ENCODE measurements at regions not wholly inside any gene's neighbourhood (a gene's known extent, or its start where the extent isn't known, plus 50 kb on each side); places are given as distances from the start of the nearest gene placed in this dataset.

DNA sequence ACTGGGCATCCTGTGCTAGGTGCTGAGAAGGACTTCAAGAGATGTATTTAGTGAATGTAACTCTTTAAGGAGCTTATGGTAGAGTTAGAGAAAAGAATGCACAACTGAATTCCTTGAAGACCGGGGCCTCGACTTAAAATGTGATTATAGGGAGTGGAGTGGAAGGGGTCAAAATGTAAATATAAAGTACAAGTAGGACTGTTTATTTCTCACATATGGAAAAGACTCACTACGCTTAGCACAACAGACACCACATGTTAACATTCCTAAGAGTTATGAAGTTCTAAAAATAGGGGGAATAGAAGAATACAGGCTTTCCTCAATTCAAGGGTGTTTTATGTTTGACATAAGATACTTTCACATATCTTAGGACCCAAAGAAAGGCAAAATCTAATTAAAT lies 117.8 kb upstream of the OSMR start:
- Histone ChIP-seq H3K27ac (ENCODE audit: low read length) (no peak overlapping the region), H3K9me3 (ENCODE audit: control insufficient read depth, insufficient read depth, low read length) (no peaks in the 10 kb centered on the region), H3K27me3 (ENCODE audit: control insufficient read depth, insufficient read depth, low read length) (no peaks in the 10 kb centered on the region), H3K4me1 (ENCODE audit: control insufficient read depth, insufficient read depth, low read length) (no peaks in the 10 kb centered on the region), H3K36me3 (ENCODE audit: control insufficient read depth, insufficient read depth, low read length) (no peaks in the 10 kb centered on the region), H3K4me3 (ENCODE audit: low read length) (no peak overlapping the region)
- WGBS (ENCODE audit: insufficient coverage, insufficient read length), result no CpG with 5 or more reads among the region's 3 CpGs
- no peak for DNase-seq (ENCODE audit: low read depth, low spot score)

DNA sequence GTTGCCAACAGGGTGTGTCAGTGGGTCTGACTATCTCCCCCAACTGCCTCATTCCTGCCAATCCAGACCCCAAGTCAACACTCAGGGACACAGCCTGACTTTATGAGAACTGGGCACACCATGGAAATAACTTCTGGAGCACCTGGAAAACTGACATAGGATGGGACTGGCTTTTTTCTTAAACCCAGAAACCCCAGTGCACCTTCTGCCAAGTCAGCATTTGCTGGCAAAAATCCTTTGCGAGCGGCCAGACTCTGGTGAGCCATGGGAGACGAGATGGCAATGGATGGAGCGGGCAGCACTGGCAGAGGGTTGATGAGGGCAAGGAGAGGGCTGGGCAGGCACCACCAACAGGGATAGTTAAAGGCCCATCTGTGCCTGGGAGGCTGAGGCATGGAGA lies 114.4 kb upstream of the OSMR start:
- H3K9me3 ChIP-seq (ENCODE audit: control insufficient read depth, insufficient read depth, low read length), result no peaks in the 10 kb centered on the region
- H3K36me3 ChIP-seq (ENCODE audit: control insufficient read depth, insufficient read depth, low read length), result no peaks in the 10 kb centered on the region
- no peak for DNase-seq (ENCODE audit: low read depth, low spot score)
- H3K27ac ChIP-seq (ENCODE audit: low read length), result no peak overlapping the region
- WGBS (ENCODE audit: insufficient coverage, insufficient read length), result no CpG with 5 or more reads among the region's 4 CpGs
- no peak overlapping the region for H3K4me3 ChIP-seq (ENCODE audit: low read length)
- no peaks in the 10 kb centered on the region for H3K4me1 ChIP-seq (ENCODE audit: control insufficient read depth, insufficient read depth, low read length)
- no peaks in the 10 kb centered on the region for H3K27me3 ChIP-seq (ENCODE audit: control insufficient read depth, insufficient read depth, low read length)

GRCh38 chr5:38734353-38734752 lies 111.5 kb upstream of the OSMR start:
- Histone ChIP-seq H3K36me3 (ENCODE audit: control insufficient read depth, insufficient read depth, low read length) (no peaks in the 10 kb centered on the region), H3K4me3 (ENCODE audit: low read length) (no peak overlapping the region), H3K4me1 (ENCODE audit: control insufficient read depth, insufficient read depth, low read length) (no peaks in the 10 kb centered on the region), H3K27ac (ENCODE audit: low read length) (no peak overlapping the region), H3K9me3 (ENCODE audit: control insufficient read depth, insufficient read depth, low read length) (no peaks in the 10 kb centered on the region), H3K27me3 (ENCODE audit: control insufficient read depth, insufficient read depth, low read length) (no peaks in the 10 kb centered on the region)
- peak; percentile 31 for DNase-seq (ENCODE audit: low read depth, low spot score)
- no CpG with 5 or more reads among the region's 4 CpGs for WGBS (ENCODE audit: insufficient coverage, insufficient read length)

GRCh38 chr5:38736089-38736488 lies 109.7 kb upstream of the OSMR start:
- Histone ChIP-seq H3K4me1 (ENCODE audit: control insufficient read depth, insufficient read depth, low read length) (no peaks in the 10 kb centered on the region), H3K27ac (ENCODE audit: low read length) (no peak overlapping the region), H3K4me3 (ENCODE audit: low read length) (no peak overlapping the region), H3K9me3 (ENCODE audit: control insufficient read depth, insufficient read depth, low read length) (no peaks in the 10 kb centered on the region), H3K27me3 (ENCODE audit: control insufficient read depth, insufficient read depth, low read length) (no peaks in the 10 kb centered on the region), H3K36me3 (ENCODE audit: control insufficient read depth, insufficient read depth, low read length) (no peaks in the 10 kb centered on the region)
- DNase-seq (ENCODE audit: low read depth, low spot score), result no peak
- WGBS (ENCODE audit: insufficient coverage, insufficient read length), result no CpG with 5 or more reads among the region's 2 CpGs

GRCh38 chr5:38737976-38738375 lies 107.8 kb upstream of the OSMR start:
- Histone ChIP-seq H3K9me3 (ENCODE audit: control insufficient read depth, insufficient read depth, low read length) (no peaks in the 10 kb centered on the region), H3K27me3 (ENCODE audit: control insufficient read depth, insufficient read depth, low read length) (no peaks in the 10 kb centered on the region), H3K4me3 (ENCODE audit: low read length) (no peak overlapping the region), H3K4me1 (ENCODE audit: control insufficient read depth, insufficient read depth, low read length) (no peaks in the 10 kb centered on the region), H3K27ac (ENCODE audit: low read length) (no peak overlapping the region), H3K36me3 (ENCODE audit: control insufficient read depth, insufficient read depth, low read length) (no peaks in the 10 kb centered on the region)
- WGBS (ENCODE audit: insufficient coverage, insufficient read length), result no CpG with 5 or more reads among the region's 6 CpGs
- DNase-seq (ENCODE audit: low read depth, low spot score), result no peak

DNA sequence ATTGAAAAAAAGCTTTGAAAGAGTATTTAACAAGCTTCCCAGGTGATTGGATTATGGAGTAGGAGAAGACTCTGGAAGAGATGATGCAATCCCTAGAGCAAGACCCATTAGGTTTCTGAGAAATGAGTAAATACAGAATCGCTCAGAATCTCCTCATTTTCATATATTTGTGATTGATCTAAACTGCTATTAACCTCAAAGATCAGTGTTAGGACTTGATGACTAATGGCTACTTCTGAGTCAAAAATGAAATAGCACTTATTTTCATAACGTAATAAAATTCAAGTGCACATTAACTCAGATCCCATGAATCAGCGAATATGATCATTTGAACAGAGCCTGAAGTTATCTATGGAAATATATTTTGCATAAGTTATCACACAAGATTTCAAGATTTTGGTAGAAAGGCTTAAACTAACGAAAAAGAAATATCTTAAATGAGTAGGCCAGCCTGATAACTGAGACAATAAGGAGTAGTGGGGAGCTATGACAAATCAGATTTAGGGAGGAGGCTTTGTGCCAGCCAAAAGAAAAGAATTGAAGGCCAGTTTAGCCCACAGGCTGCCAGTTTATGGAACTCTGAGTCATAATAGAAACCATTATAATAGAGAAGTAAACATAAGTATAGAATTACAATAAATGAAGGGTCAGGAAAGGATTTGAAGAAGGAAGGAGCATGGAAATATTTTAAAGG lies 106.7 kb upstream of the OSMR start:
- no peak overlapping the region for H3K27ac ChIP-seq (ENCODE audit: low read length)
- H3K9me3 ChIP-seq (ENCODE audit: control insufficient read depth, insufficient read depth, low read length), result no peaks in the 10 kb centered on the region
- no peaks in the 10 kb centered on the region for H3K27me3 ChIP-seq (ENCODE audit: control insufficient read depth, insufficient read depth, low read length)
- no peaks in the 10 kb centered on the region for H3K4me1 ChIP-seq (ENCODE audit: control insufficient read depth, insufficient read depth, low read length)
- WGBS (ENCODE audit: insufficient coverage, insufficient read length), result no CpG with 5 or more reads among the region's 4 CpGs
- H3K36me3 ChIP-seq (ENCODE audit: control insufficient read depth, insufficient read depth, low read length), result no peaks in the 10 kb centered on the region
- no peak overlapping the region for H3K4me3 ChIP-seq (ENCODE audit: low read length)
- DNase-seq (ENCODE audit: low read depth, low spot score), result no peak

- H3K4me1 ChIP-seq (ENCODE audit: control insufficient read depth, insufficient read depth, low read length), result no peaks in the 10 kb centered on the region
- DNase-seq (ENCODE audit: low read depth, low spot score), result no peak
- no peaks in the 10 kb centered on the region for H3K27me3 ChIP-seq (ENCODE audit: control insufficient read depth, insufficient read depth, low read length)
- H3K9me3 ChIP-seq (ENCODE audit: control insufficient read depth, insufficient read depth, low read length), result no peaks in the 10 kb centered on the region
- H3K27ac ChIP-seq (ENCODE audit: low read length), result no peak overlapping the region
- WGBS (ENCODE audit: insufficient coverage, insufficient read length), result no CpG with 5 or more reads among the region's 1 CpG
- H3K4me3 ChIP-seq (ENCODE audit: low read length), result no peak overlapping the region
- no peaks in the 10 kb centered on the region for H3K36me3 ChIP-seq (ENCODE audit: control insufficient read depth, insufficient read depth, low read length)
These were observed 106.1 kb upstream of the OSMR start for GRCh38 chr5:38739705-38740045.

- no peaks in the 10 kb centered on the region for H3K36me3 ChIP-seq (ENCODE audit: control insufficient read depth, insufficient read depth, low read length)
- H3K27me3 ChIP-seq (ENCODE audit: control insufficient read depth, insufficient read depth, low read length), result no peaks in the 10 kb centered on the region
- no peaks in the 10 kb centered on the region for H3K4me1 ChIP-seq (ENCODE audit: control insufficient read depth, insufficient read depth, low read length)
- H3K4me3 ChIP-seq (ENCODE audit: low read length), result no peak overlapping the region
- no peak for DNase-seq (ENCODE audit: low read depth, low spot score)
- WGBS (ENCODE audit: insufficient coverage, insufficient read length), result no CpG with 5 or more reads among the region's 3 CpGs
- no peaks in the 10 kb centered on the region for H3K9me3 ChIP-seq (ENCODE audit: control insufficient read depth, insufficient read depth, low read length)
- no peak overlapping the region for H3K27ac ChIP-seq (ENCODE audit: low read length)
These were observed 103.0 kb upstream of the OSMR start for GRCh38 chr5:38742821-38743220.

- no peak overlapping the region for H3K27ac ChIP-seq (ENCODE audit: low read length)
- no peaks in the 10 kb centered on the region for H3K4me1 ChIP-seq (ENCODE audit: control insufficient read depth, insufficient read depth, low read length)
- DNase-seq (ENCODE audit: low read depth, low spot score), result no peak
These were observed 102.2 kb upstream of the OSMR start for GRCh38 chr5:38743562-38743961.

GRCh38 chr5:38745836-38746732 lies 99.7 kb upstream of the OSMR start:
- Histone ChIP-seq H3K27ac (ENCODE audit: low read length) (no peak overlapping the region), H3K4me3 (ENCODE audit: low read length) (no peak overlapping the region), H3K9me3 (ENCODE audit: control insufficient read depth, insufficient read depth, low read length) (no peaks in the 10 kb centered on the region), H3K36me3 (ENCODE audit: control insufficient read depth, insufficient read depth, low read length) (no peaks in the 10 kb centered on the region), H3K4me1 (ENCODE audit: control insufficient read depth, insufficient read depth, low read length) (no peaks in the 10 kb centered on the region), H3K27me3 (ENCODE audit: control insufficient read depth, insufficient read depth, low read length) (no peaks in the 10 kb centered on the region)
- no CpG with 5 or more reads among the region's 6 CpGs for WGBS (ENCODE audit: insufficient coverage, insufficient read length)
- no peak for DNase-seq (ENCODE audit: low read depth, low spot score)

More at GRCh38 chr5:38743562-38743961, 102.2 kb upstream of the OSMR start:
- no peaks in the 10 kb centered on the region for H3K9me3 ChIP-seq (ENCODE audit: control insufficient read depth, insufficient read depth, low read length)
- WGBS (ENCODE audit: insufficient coverage, insufficient read length), result no CpG with 5 or more reads among the region's 1 CpG
- no peak overlapping the region for H3K4me3 ChIP-seq (ENCODE audit: low read length)
- H3K27me3 ChIP-seq (ENCODE audit: control insufficient read depth, insufficient read depth, low read length), result no peaks in the 10 kb centered on the region
- no peaks in the 10 kb centered on the region for H3K36me3 ChIP-seq (ENCODE audit: control insufficient read depth, insufficient read depth, low read length)

All from iPS DF 6.9 (cell line).